Common myeloid progenitor, CD34-positive (primary cell): ENCODE measurements at regions not wholly inside any gene's neighbourhood (a gene's known extent, or its start where the extent isn't known, plus 50 kb on each side); places are given as distances from the start of the nearest gene placed in this dataset.

Experiments used
- CTCF ChIA-PET: fragments of 350-600 bp; sonication (Branson Sonifier 250); formaldehyde crosslinking; loops from one replicate; lab custom pipeline; 2021; ENCODE audit warnings: antibody characterized with exemption; lab: Charles Lee
- POLR2A ChIA-PET: fragments of 350-600 bp; sonication (Branson Sonifier 250); formaldehyde crosslinking; loops from one replicate; lab custom pipeline; 2021; ENCODE audit warnings: antibody characterized with exemption; lab: Charles Lee
- DNase-seq, 3 donors: peaks; one replicate each; pipeline versions ENCODE4 v3.0.0 to v3.0.0-alpha.2; 2013
- H3K27ac ChIP-seq, 2 experiments: 1 replicate in 1 of 2; 2 replicates in 1 of 2; pipeline ENCODE4 v1.7.0; 2013; ENCODE audit warnings: inconsistent platforms in 2 of 2, low read length in 2 of 2, mild to moderate bottlenecking in 2 of 2, low read depth in 1 of 2, moderate library complexity in 1 of 2; ENCODE audit not compliant: severe bottlenecking in 2 of 2, insufficient read depth in 1 of 2, poor library complexity in 1 of 2
- H3K27me3 ChIP-seq, 5 experiments: replicated peaks in 2 of 5; 1 replicate in 3 of 5; 2 replicates in 2 of 5; pipeline versions ENCODE4 v1.6.1 to v1.7.0; 2013; ENCODE audit warnings: low read length in 4 of 5, mild to moderate bottlenecking in 2 of 5, moderate library complexity in 2 of 5, inconsistent platforms in 1 of 5; ENCODE audit not compliant: insufficient read depth in 5 of 5, control insufficient read depth in 4 of 5
- H3K36me3 ChIP-seq, 4 experiments: 1 replicate in 2 of 4; 2 replicates in 2 of 4; pipeline versions ENCODE4 v1.6.1 to v1.7.0; 2013; ENCODE audit warnings: low read length in 3 of 4, control low read depth in 1 of 4, mild to moderate bottlenecking in 1 of 4; ENCODE audit not compliant: control insufficient read depth in 4 of 4, insufficient read depth in 4 of 4
- H3K4me1 ChIP-seq, 4 experiments: 1 replicate in 3 of 4; 2 replicates in 1 of 4; pipeline versions ENCODE4 v1.6.1 to v1.7.1; 2013; ENCODE audit warnings: low read length in 3 of 4, mild to moderate bottlenecking in 3 of 4, control low read depth in 1 of 4, inconsistent platforms in 1 of 4, moderate library complexity in 1 of 4; ENCODE audit not compliant: control insufficient read depth in 4 of 4, insufficient read depth in 4 of 4; ENCODE audit errors: control extremely low read depth in 1 of 4
- H3K4me3 ChIP-seq, 7 experiments: 1 replicate in 4 of 7; 2 replicates in 3 of 7; pipeline versions ENCODE4 v1.5.1 to v1.7.0; 2013; ENCODE audit warnings: mild to moderate bottlenecking in 7 of 7, low read length in 6 of 7, moderate library complexity in 6 of 7, inconsistent platforms in 2 of 7, low read depth in 2 of 7, control low read depth in 1 of 7; ENCODE audit not compliant: insufficient read depth in 4 of 7, control insufficient read depth in 1 of 7; ENCODE audit errors: extremely low read depth in 1 of 7
- H3K9me3 ChIP-seq, 5 experiments: 1 replicate in 4 of 5; 2 replicates in 1 of 5; pipeline versions ENCODE4 v1.6.1 to v1.7.1; 2013; ENCODE audit warnings: low read length in 4 of 5, mild to moderate bottlenecking in 2 of 5, inconsistent platforms in 1 of 5, low read depth in 1 of 5, moderate library complexity in 1 of 5; ENCODE audit not compliant: control insufficient read depth in 4 of 5, insufficient read depth in 2 of 5; ENCODE audit errors: control extremely low read depth in 1 of 5
- WGBS: methylation state at CpG from one replicate; pipeline ENCODE4 v1.1.5; 2013; ENCODE audit not compliant: insufficient coverage; 5-methylcytosine and 5-hydroxymethylcytosine counted together

- no peak overlapping the region for H3K4me3 ChIP-seq
- CTCF ChIA-PET = no interaction called here
These were observed 797.1 kb upstream of the GALNTL6 start for GRCh38 chr4:171016145-171016544.

GRCh38 chr4:171015441-171015840 is 797.8 kb upstream of the GALNTL6 start:
- H3K4me3 ChIP-seq = no peak overlapping the region
- no CpG with 5 or more reads among the region's 1 CpG for WGBS
- peaks cover 0 to 10% (median 5%) of the 10 kb centered on the region in 5 experiments for H3K9me3 ChIP-seq
- CTCF ChIA-PET = no interaction called here
- POLR2A ChIA-PET = no interaction called here
- H3K27me3 ChIP-seq = no peaks in the 10 kb centered on the region
- no peak for DNase-seq
- H3K4me1 ChIP-seq = peaks cover 0 to 4% (median 2%) of the 10 kb centered on the region in 4 experiments
- H3K36me3 ChIP-seq = no peaks in the 10 kb centered on the region
- no peak overlapping the region for H3K27ac ChIP-seq

More at GRCh38 chr4:171016145-171016544, 797.1 kb upstream of the GALNTL6 start:
- POLR2A ChIA-PET = no interaction called here
- Histone ChIP-seq H3K9me3 (peaks cover 0 to 11% (median 5%) of the 10 kb centered on the region in 5 experiments), H3K36me3 (no peaks in the 10 kb centered on the region), H3K27me3 (no peaks in the 10 kb centered on the region), H3K27ac (no peak overlapping the region), H3K4me1 (peaks cover 0 to 4% (median 2%) of the 10 kb centered on the region in 4 experiments)
- WGBS = no CpG with 5 or more reads among the region's 2 CpGs
- no peak for DNase-seq

- Histone ChIP-seq H3K4me1 (peaks cover 0 to 3% (median 0%) of the 10 kb centered on the region in 4 experiments), H3K9me3 (peaks cover 0 to 10% (median 5%) of the 10 kb centered on the region in 5 experiments), H3K4me3 (no peak overlapping the region), H3K27ac (no peak overlapping the region), H3K36me3 (no peaks in the 10 kb centered on the region), H3K27me3 (no peaks in the 10 kb centered on the region)
- WGBS = 83% methylated on average over 1 of the region's 3 CpGs
- POLR2A ChIA-PET = no interaction called here
- DNase-seq = peak in 1 of 3 donors; percentile 41
- CTCF ChIA-PET = no interaction called here
These were observed 805.4 kb upstream of the GALNTL6 start for GRCh38 chr4:171007618-171008390.

- DNase-seq = no peak
- Histone ChIP-seq H3K36me3 (no peaks in the 10 kb centered on the region), H3K27me3 (no peaks in the 10 kb centered on the region), H3K4me1 (no peaks in the 10 kb centered on the region), H3K4me3 (no peak overlapping the region), H3K9me3 (no peaks in the 10 kb centered on the region), H3K27ac (no peak overlapping the region)
- WGBS = no CpG with 5 or more reads among the region's 1 CpG
- POLR2A ChIA-PET = no interaction called here
- CTCF ChIA-PET = interaction anchor here (1.5 kb wide), 1 partner anchor 12 kb away, joined by 3 read pairs; no protein-coding TSS in a partner anchor
These were observed 811.0 kb upstream of the GALNTL6 start for GRCh38 chr4:171002246-171002645.

- WGBS = 24% methylated on average over 6 of the region's 8 CpGs
- DNase-seq = peak; percentile 68 to 84 (median 78)
- H3K27ac ChIP-seq = no peak overlapping the region
- ChIA-PET POLR2A (no interaction called here), CTCF (interaction anchor here (0.6 to 1.7 kb wide), 16 partner anchors 10 to 1211 kb away, joined by 3 to 15 read pairs (median 3); no protein-coding TSS in a partner anchor)
- peaks cover 0 to 6% (median 0%) of the 10 kb centered on the region in 4 experiments for H3K4me1 ChIP-seq
- peaks cover 0 to 3% (median 1%) of the 10 kb centered on the region in 5 experiments for H3K9me3 ChIP-seq
- no peaks in the 10 kb centered on the region for H3K36me3 ChIP-seq
- no peaks in the 10 kb centered on the region for H3K27me3 ChIP-seq
- H3K4me3 ChIP-seq = no peak overlapping the region
These were observed 822.1 kb upstream of the GALNTL6 start for GRCh38 chr4:170990989-170991589.

- Histone ChIP-seq H3K27ac (no peak overlapping the region), H3K27me3 (no peaks in the 10 kb centered on the region), H3K4me3 (no peak overlapping the region), H3K36me3 (no peaks in the 10 kb centered on the region), H3K9me3 (peaks cover 0 to 3% (median 0%) of the 10 kb centered on the region in 5 experiments), H3K4me1 (peaks cover 0 to 6% (median 0%) of the 10 kb centered on the region in 4 experiments)
- ChIA-PET CTCF (no interaction called here), POLR2A (no interaction called here)
- DNase-seq = no peak
- WGBS = no CpG with 5 or more reads among the region's 1 CpG
These were observed 824.8 kb upstream of the GALNTL6 start for GRCh38 chr4:170988446-170988845.

- Histone ChIP-seq H3K9me3 (no peaks in the 10 kb centered on the region), H3K36me3 (no peaks in the 10 kb centered on the region), H3K4me1 (no peaks in the 10 kb centered on the region), H3K27me3 (no peaks in the 10 kb centered on the region), H3K4me3 (no peak overlapping the region), H3K27ac (no peak overlapping the region)
- ChIA-PET CTCF (interaction anchor here (2.5 kb wide), 1 partner anchor 11 kb away, joined by 8 read pairs; no protein-coding TSS in a partner anchor), POLR2A (interaction anchor here (0.7 kb wide), 1 partner anchor 350 kb away, joined by 5 read pairs; no protein-coding TSS in a partner anchor)
- DNase-seq = no peak
- WGBS = no CpG with 5 or more reads among the region's 6 CpGs
These were observed 833.5 kb upstream of the GALNTL6 start for GRCh38 chr4:170979736-170980135.
